AG09319 (cell line): ENCODE measurements at regions not wholly inside any gene's neighbourhood (a gene's known extent, or its start where the extent isn't known, plus 50 kb on each side); places are given as distances from the start of the nearest gene placed in this dataset.
"Not testable (repeated sequence)": the region's sequence is repeated elsewhere in the genome, so short reads cannot be mapped to it uniquely, and the experiment has no call there.

Experiments
- DNase-seq: peaks from one replicate; pipeline ENCODE4 v3.0.0-alpha.2; 2010; ENCODE audit warnings: low read depth; ENCODE audit errors: extremely low read depth
- TF ChIP-seq, protein P1 (sequence below): IDR thresholded peaks from 2 replicates; pipeline ENCODE4 v1.5.1; 2011; ENCODE audit warnings: low read depth, mild to moderate bottlenecking, inconsistent platforms, low read length, moderate library complexity

GRCh38 chr11:34001557-34002064 lies 49.9 kb upstream of the CAPRIN1 start:
- TF ChIP-seq, protein P1, sequence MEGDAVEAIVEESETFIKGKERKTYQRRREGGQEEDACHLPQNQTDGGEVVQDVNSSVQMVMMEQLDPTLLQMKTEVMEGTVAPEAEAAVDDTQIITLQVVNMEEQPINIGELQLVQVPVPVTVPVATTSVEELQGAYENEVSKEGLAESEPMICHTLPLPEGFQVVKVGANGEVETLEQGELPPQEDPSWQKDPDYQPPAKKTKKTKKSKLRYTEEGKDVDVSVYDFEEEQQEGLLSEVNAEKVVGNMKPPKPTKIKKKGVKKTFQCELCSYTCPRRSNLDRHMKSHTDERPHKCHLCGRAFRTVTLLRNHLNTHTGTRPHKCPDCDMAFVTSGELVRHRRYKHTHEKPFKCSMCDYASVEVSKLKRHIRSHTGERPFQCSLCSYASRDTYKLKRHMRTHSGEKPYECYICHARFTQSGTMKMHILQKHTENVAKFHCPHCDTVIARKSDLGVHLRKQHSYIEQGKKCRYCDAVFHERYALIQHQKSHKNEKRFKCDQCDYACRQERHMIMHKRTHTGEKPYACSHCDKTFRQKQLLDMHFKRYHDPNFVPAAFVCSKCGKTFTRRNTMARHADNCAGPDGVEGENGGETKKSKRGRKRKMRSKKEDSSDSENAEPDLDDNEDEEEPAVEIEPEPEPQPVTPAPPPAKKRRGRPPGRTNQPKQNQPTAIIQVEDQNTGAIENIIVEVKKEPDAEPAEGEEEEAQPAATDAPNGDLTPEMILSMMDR, result no peak
- DNase-seq, result no peak

DNA sequence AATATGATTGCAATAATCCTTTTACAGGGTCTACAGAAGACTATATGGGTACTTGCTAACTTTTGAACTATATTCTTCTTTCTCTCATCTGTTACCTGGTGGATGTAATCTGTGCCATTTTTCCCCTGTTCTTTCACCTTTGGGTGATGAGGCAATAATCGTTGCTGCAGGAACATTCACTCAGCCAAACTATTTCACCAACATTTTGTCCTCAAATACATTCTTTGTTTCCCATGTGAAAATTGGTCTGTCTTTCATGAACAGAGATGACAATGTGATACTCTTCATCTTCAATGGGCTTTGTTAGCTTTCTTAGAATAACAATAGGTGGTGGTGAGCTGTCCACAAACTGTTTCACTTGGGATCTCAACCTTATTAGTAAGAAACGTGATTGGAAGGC lies 52.1 kb upstream of the CAPRIN1 start:
- DNase-seq, result no peak

GRCh38 chr11:33997584-33998251 lies 53.8 kb upstream of the CAPRIN1 start:
- TF ChIP-seq, protein P1, result no peak
- no peak for DNase-seq

More for the DNA sequence above, 52.1 kb upstream of the CAPRIN1 start:
- TF ChIP-seq, protein P1, result no peak

- TF ChIP-seq, protein P1, result peak; percentile 79
- DNase-seq, result peak; percentile 37
These were observed 54.8 kb upstream of the CAPRIN1 start for GRCh38 chr11:33996498-33997454.

DNA sequence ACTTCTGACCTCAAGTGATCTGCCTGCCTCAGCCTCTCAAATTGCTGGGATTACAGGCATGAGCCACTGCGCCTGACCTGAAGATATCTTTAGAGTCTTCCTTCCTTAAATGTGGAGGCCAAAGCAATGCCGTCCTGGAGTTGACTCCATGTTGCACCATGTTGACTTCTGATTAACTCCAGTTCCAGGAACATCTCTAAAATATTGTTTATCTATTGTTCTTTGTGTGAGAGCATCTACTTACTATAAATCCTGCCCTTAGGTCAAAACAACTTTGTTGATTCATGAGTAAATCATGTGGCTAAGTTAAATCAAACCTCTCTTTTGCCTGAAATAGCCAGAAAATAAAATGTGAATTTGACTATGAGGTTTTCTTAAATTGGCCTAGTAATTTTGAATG lies 56.6 kb upstream of the CAPRIN1 start:
- DNase-seq, result no peak
- TF ChIP-seq, protein P1, result no peak

DNA sequence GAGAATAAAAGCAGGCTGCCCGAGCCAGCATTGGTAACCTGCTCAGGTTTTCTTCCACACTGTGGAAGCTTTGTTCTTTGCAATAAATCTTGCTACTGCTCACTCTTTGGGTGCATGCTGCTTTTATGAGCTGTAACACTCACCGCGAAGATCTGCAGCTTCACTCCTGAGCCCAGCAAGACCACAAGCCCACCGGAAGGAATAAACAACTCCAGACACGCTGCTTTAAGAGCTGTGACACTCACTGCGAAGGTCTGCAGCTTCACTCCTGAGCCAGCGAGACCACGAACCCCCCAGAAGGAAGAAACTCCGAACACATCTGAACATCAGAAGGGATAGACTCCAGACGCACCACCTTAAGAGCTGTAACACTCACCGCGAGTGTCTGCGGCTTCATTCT lies 60.4 kb upstream of the CAPRIN1 start:
- not testable (repeated sequence) for DNase-seq

GRCh38 chr11:33990131-33990530 lies 61.4 kb upstream of the CAPRIN1 start:
- not testable (repeated sequence) for DNase-seq

- no peak for DNase-seq
These were observed 62.1 kb upstream of the CAPRIN1 start for GRCh38 chr11:33989461-33989860.

More at GRCh38 chr11:33989461-33989860, 62.1 kb upstream of the CAPRIN1 start:
- TF ChIP-seq, protein P1, result no peak
